ENCODE measurements at regions not wholly inside any gene's neighbourhood (a gene's known extent, or its start where the extent isn't known, plus 50 kb on each side); places are given as distances from the start of the nearest gene placed in this dataset.

GRCh38 chr12:22798116-22798515 lies 173.1 kb downstream of the ETNK1 start:
- H3K4ac ChIP-seq (ENCODE audit: low read depth, low read length): no peak overlapping the region
- H2BK15ac ChIP-seq (ENCODE audit: low read depth, low read length): no peak overlapping the region
- no peaks in the 10 kb centered on the region for H3K4me1 ChIP-seq (ENCODE audit: control insufficient read depth, insufficient read depth, low read length)
- in situ Hi-C loops (cut with MboI; ENCODE audit: low sequenced_read_pairs) (no loop called here), intact Hi-C loops (cut with micrococcal nuclease) (no loop called here), dilution Hi-C loops (cut with HindIII; ENCODE audit: low sequenced_read_pairs, unreplicated experiment) (no loop called here)
- no CpG with 5 or more reads among the region's 3 CpGs for WGBS, 2 experiments (ENCODE audit: extremely low coverage in 2 of 2, insufficient read length in 1 of 2)
- no TSS peak for BruUV-seq (replicated peaks)
- no peaks in the 10 kb centered on the region for H3K36me3 ChIP-seq (ENCODE audit: control insufficient read depth, insufficient read depth, low read length)
- H2BK20ac ChIP-seq (ENCODE audit: low read depth, low read length): no peak overlapping the region
- H2AK5ac ChIP-seq (ENCODE audit: low read depth, low read length): no peak overlapping the region
- POLR2A ChIA-PET (ENCODE audit: unreplicated experiment): no interaction called here
- ATAC-seq (ENCODE audit: low read depth) (no peak), DNase-seq (no peak)
- no peak overlapping the region for H4K5ac ChIP-seq (ENCODE audit: low read depth, low read length)
- no peak overlapping the region for H3K27ac ChIP-seq (ENCODE audit: insufficient read depth, low read length)
- no peak overlapping the region for H3K18ac ChIP-seq (ENCODE audit: low read depth, low read length)
- no peaks in the 10 kb centered on the region for H3K27me3 ChIP-seq (ENCODE audit: control insufficient read depth, insufficient read depth, low read length)
- no peak overlapping the region for H3K14ac ChIP-seq (replicated peaks; ENCODE audit: low read depth, low read length)
- TF ChIP-seq CTCF (conservative IDR thresholded peaks at IDR 0.05; ENCODE audit: low read depth, low read length) (no peak), SMC3 (IDR thresholded peaks at IDR 0.05; ENCODE audit: low read depth, low read length) (no peak)
- no peak overlapping the region for H3K23ac ChIP-seq (ENCODE audit: low read depth, low read length)
- H2AK9ac ChIP-seq (replicated peaks; ENCODE audit: low read depth, low read length, poor library complexity): no peak overlapping the region
- H3K9me1 ChIP-seq (ENCODE audit: insufficient read depth, low read length): no peaks in the 10 kb centered on the region
- H2AFZ ChIP-seq (replicated peaks; ENCODE audit: low read length, poor library complexity): no peak overlapping the region
- H3K9ac ChIP-seq (ENCODE audit: low read depth, low read length): no peak overlapping the region
- no peaks in the 10 kb centered on the region for H4K20me1 ChIP-seq (ENCODE audit: insufficient read depth, low read length)
- H2BK120ac ChIP-seq (ENCODE audit: low read depth, low read length): no peak overlapping the region
- no peaks in the 10 kb centered on the region for H3K79me1 ChIP-seq (ENCODE audit: low read depth in 1 of 2, low read length in 2 of 2)
- H3K4me2 ChIP-seq (ENCODE audit: low read depth, low read length): no peak overlapping the region
- no peak overlapping the region for H4K91ac ChIP-seq (ENCODE audit: insufficient read depth, low read depth, low read length)
- CTCF ChIA-PET: no interaction called here
- no peak overlapping the region for H4K8ac ChIP-seq (ENCODE audit: low read depth in 2 of 2, low read length in 2 of 2)
- no peak overlapping the region for H3K56ac ChIP-seq (ENCODE audit: extremely low read depth, insufficient read depth, low read length)
- H2BK5ac ChIP-seq (ENCODE audit: low read depth, low read length, poor library complexity, severe bottlenecking): no peak overlapping the region
- H3K4me3 ChIP-seq (ENCODE audit: insufficient read depth, low read depth, low read length): no peak overlapping the region
- H3K9me3 ChIP-seq (ENCODE audit: control insufficient read depth, insufficient read depth, low read length): no peaks in the 10 kb centered on the region
